T follicular helper cell (primary cell): ENCODE measurements at regions not wholly inside any gene's neighbourhood (a gene's known extent, or its start where the extent isn't known, plus 50 kb on each side); places are given as distances from the start of the nearest gene placed in this dataset.

Experiments used
- DNase-seq: peaks from one replicate; pipeline ENCODE4 v3.0.0-alpha.2; 2020; ENCODE audit warnings: low read depth

DNA sequence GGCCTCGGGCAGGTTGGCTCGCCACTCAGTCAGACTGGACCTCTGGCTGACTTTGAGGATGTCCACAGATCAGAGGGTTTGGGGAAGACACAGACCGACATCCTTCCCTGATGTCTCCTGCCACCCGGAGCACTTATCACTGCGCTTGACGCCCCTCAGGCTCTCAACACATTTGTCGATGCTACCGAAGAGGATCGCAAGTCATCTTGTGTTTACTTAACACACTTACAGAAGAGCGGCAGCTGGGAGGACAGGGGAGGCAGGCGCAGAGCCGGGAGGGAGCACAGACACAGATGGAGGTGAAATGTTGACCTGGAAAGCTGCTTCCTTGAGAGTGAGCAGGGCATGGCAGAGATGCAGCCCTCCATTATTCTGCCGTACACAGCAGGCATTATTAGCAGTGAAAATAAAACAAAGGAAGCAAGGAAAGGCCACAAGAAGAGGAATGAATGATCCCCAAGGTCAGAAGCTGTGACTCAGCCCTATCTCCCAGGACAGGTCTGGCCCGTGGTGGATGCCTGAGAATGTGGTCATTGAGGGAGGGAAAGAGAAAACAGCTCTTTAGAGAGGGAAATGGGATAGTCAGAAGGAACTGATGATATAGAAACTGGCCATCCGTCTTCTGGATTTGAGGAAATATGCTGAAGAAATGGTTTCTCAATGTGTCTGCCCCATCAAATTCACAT is 549.5 kb upstream of the ARGLU1 start:
- no peak for DNase-seq

DNA sequence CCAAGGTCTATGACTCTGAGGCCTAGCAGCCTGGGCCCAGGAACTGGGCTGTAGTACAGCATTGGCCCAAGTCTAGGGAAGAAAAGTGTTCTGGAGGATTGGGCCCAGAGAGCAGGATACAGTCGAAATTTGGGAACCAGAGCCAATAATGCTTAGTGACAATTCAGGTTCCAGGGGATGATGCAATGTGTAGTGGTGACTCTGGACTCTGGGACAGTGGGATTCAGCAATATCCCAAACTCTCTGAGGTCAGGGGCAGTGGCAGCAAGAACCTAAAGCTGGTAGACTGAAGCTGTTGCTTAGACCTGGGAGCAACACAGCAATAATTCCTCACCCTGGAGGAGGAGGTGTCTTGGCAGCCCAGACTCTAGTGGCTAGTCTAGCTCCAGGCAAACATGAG is 545.5 kb upstream of the ARGLU1 start:
- DNase-seq, result no peak

DNA sequence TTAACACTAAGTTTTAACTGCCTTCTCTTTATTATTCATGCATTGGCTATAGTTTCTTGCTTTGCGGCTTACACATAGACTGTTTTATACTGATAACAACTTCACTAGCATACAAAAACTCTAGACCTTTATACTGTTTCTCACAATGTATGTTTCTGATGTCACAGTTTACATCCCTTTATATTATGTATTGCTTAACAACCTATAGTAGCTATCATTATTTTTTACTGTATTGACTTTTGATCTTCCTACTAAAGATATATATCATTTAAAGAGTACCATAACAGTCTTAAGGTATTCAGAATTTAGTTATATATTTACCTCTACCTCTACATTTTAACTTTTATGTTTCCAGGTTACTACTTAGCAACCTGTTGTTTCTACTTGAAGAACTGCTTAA is 543.3 kb upstream of the ARGLU1 start:
- DNase-seq, result no peak

DNA sequence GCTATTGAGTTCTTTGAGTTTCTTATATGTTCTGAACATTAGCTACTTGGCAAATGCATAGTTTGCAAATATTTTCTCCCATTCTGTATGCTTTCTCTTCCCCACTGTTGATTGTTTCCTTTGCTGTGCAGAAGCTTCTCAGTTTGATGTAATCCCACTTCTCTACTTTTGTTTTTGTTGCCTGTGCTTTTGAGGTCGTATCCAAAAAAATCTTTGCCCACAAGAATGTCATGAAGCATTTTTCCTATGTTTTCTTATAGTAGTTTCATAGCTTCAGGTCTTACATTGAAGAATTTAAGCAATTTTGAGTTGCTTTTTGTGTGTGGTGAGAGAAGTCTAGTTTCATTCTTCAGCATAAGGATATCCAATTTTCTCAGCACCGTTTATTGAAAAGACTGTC is 536.7 kb upstream of the ARGLU1 start:
- no peak for DNase-seq

DNA sequence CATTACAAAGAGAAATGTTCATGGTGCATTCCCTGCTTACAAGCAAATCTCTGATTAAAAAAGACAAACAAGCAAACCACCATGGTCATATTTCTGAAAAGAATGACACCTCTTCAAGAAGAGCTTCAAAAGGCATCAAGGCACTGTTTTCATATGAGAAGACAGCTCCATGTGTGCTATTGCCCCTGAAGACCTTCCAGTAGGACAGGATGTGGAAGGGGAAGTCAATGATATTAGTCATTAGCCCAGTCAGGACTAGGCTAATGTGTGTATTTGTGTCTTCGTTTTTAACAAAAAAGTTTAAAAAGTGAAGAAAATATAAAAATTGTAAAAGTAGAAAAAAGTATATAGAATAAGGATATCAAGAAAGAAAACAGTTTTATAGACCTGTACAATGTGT is 534.7 kb upstream of the ARGLU1 start:
- DNase-seq, result no peak

DNA sequence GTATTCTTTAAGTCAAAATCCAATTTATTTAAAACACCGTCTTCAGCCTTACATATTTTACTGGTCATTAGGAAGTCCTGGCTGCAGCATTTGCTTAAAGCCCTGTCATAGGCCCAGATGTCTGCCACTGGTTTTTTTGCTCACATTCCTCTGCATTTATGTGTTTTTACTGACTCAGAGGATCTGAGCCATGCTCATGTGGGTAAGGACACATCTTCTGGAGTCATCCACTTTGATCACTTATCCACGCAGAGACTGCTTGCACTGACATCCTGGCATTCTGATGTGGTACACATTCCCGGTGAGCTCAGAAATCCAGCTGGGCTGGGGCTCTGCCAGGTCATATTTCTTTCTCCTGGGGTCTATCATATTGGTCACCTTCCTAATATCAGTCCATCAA is 531.7 kb upstream of the ARGLU1 start:
- DNase-seq, result no peak

DNA sequence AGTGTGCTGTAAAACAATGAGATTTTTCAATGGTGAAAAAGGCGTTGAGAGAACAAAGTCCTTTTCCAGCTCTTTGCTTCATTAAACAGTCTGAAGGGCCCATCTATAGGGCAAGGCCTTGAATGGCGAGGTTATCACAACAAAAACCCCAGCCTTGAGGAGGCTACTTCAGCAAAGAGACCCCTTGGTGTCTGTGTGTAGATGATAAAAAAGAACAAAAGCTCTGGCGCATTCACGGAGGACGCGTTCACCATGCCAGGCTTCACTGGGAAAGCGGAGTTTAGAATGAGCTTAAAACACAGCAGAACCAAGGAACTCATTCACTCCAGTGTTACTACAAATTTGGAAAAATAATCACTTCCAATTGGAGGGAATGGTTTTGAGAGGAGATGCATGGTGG is 530.0 kb upstream of the ARGLU1 start:
- no peak for DNase-seq

DNA sequence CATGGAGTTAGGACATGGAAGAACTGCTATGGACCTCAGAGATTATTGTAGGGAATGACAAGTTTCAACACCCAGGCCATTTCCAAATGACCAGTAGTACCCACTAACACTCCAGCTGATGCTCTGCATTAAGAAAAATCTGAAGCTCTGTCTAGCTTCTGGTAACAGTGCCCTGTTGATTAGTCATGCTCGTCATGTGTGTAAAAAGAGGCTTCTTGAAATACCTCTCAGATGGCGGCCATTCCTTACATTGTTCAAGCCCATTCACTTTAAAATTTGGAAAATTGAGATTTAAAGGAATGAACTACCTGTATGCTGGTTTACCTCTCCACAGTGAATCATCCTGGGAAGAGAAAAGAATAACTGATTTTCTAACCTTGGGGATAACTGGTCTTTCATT is 527.9 kb upstream of the ARGLU1 start:
- DNase-seq, result no peak

DNA sequence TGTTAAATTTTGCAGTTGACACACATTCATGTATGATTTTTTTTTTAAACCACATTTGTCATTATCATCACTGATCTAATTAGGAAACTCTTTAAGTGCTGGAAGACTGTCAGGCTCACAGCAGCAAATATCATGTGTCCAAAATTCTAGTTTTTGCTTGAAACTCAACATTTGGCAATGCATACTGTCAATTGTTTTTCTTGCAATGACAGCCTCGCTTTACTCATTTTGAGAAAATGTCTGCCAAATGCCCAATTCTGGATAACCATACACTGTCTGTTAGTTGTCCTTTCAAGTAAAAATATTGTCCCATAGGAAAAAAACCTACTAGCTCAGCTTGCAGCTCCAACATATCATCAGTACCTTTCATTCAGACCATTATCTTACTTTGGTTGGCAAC is 523.9 kb upstream of the ARGLU1 start:
- no peak for DNase-seq

DNA sequence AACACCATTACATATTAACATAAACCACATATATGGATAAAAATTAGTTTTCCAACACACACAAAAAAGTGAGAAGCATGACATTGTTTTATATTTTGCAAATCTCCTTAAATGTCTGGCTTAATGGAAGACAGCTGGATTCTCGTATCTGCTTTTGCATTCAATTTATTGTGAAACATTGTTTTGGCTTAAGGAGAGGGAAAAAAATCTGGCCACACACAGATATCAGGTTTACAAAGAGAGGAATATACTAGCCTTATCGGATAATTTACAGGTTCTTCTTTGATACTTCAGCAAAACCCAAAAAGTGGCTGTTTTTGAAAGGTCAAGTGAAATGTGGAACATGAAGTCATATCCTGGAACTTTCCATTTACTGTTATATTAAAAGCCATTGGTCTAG is 523.5 kb upstream of the ARGLU1 start:
- DNase-seq, result no peak

DNA sequence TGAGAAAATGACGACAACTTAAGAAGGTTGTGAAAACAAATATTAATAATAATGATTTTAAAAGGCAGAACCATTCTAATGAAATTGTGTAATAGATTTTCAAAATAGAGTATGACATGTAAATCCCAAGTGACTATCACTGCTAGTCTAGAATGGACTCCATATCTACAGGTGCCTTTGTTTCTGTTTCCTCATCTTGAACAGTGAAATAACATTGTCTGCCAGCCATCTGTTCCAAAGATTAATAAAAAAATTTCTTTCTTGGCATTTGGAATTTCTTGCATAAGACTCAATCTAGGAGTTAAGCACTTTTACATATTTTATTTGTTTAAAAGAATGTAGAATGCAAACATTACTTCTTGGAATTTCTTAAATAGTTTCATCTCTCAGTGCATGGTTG is 520.1 kb upstream of the ARGLU1 start:
- no peak for DNase-seq

DNA sequence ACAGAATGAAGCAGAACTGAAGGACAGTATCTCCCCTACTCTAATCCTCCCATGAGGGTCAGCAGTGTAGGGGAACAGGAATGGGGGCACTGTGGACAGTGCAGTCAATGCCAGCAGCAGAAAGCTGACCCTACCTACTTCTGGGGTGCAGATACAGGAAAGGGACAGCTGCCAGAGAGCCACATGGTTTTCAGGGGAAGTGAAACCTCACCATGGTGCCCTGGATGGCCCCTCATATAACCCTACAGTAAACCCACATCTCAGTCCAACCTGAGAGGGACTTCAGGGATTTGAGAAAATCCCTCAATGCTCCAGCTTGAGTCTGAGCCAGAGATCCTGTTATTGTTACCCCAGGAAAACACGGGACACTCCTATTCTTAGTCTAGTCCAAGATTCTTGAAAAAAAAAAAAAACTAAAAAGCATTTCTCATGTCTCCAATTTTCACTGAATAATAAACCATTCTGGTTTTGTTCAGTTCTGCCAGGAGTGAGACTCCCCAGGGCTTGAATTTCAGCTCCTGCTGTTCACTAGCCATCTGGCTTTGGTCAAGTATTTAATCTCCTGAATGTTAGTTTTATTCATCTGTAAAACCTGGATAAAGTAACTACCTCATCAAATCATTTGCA is 511.6 kb upstream of the ARGLU1 start:
- no peak for DNase-seq

DNA sequence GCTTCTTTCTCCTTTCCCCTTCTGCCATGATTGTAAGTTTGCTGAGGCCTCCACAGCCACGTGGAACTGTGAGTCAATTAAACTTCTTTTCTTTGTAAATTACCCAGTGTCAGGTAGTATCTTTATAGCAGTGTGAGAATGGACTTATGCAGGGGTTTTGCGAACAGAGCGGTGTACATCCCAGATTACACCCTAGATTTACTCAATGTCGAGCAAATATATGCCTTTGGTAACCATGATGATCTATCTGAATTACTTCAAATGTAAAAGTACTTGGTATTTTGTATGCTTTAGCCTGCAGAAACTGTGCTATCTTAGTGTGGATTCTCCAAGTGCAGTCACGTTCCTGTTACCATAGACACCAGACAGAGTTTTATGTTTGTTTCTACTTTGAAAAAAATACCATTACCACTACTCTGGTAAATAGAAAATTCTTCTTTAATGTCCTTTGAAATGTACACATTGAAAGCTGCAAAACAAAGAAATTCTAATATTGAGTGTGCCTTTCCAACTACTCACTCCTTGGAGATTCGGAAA is 510.4 kb upstream of the ARGLU1 start:
- no peak for DNase-seq

DNA sequence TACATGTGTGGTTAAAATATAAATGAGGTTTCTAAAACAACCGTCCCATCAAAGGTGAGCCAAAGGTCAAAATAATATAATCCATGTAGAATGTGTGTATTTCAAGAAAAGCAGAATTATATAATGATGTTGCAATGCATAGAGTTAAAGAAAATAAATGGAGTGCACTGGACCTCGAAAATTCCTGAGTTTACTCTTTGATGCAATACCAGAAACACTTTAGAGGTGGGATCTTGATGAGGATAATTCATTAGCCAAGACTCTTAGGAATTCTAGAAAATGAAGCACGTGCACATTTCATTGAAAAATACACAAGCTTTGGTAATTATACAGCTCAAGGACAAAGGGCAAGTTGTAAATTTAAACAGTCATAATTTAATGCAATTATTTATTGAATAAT is 508.9 kb upstream of the ARGLU1 start:
- DNase-seq, result no peak

DNA sequence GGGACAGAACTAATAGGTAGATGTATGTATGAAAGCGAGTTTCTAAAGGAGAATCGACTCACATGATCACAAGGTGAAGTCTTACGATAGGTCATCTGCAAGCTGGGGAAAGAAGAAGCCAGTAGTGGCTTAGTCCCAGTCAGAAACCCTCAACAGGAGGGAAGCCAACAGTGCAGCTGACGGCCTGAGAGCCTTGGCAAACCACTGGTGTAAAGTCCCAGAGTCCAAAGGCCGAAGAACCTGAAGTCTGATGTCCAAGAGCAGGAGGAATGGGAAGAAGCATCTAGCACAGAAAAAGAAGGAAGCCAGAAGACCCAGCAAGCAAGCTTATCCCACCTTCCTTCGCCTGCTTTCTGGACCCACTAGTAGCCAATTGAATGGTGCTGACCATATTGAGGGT is 507.6 kb upstream of the ARGLU1 start:
- DNase-seq, result no peak

DNA sequence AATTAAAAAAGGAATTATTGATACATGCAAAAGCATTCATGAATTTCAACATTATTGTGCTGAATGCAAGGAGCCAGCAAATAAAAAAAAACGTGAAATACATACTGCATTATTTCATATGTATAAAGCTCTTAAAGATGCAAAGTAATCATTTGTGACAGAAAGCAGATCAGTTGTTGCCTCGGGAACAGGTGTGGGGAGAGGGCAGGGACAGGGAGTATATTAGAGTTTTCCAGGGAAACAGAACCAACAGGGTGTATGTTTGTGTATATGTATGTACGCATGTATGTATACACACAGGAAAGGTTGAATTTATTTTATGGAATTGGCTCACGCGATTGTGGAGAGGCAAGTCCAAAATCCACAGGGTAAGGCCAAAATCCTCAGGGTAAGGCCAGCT is 502.9 kb upstream of the ARGLU1 start:
- DNase-seq, result no peak

DNA sequence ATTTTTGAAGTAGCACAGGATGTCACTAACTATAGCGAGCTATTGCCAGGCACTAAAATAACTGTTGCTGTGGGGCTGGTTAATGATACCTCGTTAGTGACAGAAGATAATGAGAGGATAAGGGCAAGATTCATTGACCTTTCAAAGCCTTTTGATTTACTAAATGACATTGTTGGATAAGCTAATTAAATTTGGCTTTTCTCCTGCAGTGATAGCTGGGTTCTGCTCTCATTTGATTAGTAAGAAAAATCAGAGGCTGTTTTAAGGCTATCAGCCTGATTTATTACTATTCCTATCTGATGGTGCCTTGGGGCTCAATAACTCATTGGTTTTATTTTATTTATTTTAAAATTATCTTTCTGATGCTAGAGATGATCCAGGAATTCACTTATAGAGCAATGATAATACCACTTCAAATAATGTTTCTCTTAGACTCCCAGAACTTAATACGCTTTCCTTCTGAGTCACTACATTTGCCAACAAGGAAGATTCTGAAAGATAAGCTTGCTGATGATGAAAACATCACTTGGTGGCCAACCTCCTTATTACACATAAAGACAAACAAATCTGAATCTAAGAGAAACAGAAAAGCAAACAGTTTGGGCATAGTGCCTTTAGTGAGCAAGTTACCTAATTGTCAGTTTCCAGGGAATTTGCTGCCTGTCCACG is 501.3 kb upstream of the ARGLU1 start:
- DNase-seq, result no peak

DNA sequence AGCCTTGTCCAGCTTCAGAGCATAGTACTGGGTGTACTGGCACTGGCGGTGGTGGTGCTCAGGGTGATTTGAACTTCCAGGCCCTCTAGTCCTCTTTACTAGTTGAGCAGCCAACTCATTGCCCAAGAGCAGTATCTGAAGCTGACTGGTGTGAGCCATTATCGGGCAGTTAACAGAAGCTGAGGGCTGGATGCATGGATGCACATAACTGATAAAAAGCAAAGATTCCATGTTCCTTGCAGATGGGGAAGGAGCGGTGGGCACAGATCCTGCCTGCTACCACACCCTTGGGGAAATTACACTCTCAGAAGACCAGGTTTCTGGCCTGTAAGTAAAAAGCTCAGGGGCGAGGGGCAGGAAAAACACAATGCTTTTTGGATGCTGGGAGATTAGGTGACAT is 499.4 kb upstream of the ARGLU1 start:
- no peak for DNase-seq

DNA sequence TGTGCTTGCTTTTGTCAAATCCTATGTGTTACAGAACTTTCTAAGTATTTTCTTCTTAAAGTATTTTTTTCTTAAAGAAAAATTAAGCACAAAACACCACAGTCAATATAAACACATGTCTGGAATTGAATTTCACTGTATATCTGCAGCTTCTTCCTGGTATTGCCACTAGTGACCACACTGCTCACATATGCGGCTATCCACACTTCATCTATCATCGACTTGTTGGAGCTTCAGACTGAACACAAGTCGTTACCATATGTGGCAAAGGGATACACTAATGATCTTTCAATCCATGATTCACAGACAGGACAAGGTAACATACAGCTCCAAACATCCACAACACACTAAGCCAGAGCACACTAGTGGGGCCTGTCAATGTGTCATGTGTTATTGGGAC is 498.4 kb upstream of the ARGLU1 start:
- no peak for DNase-seq

DNA sequence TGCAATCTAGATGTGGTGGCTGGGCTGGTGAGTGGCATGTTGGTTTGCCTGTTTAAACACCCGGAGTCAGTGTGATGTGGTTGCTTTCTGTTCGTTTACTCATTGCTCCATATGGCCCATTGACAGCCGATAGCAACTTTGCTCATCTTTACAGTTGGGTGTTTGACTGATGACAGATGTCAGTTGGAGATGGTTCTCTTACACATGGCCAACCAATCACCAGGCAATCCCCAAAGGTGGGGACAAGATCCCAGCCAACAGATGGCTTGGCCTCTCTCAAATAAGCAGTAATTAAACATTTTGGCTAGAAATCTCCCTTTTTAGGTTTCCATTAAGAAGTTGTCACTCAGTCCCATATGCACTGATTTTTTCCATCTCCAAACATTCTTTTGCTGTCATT is 497.1 kb upstream of the ARGLU1 start:
- DNase-seq, result no peak

DNA sequence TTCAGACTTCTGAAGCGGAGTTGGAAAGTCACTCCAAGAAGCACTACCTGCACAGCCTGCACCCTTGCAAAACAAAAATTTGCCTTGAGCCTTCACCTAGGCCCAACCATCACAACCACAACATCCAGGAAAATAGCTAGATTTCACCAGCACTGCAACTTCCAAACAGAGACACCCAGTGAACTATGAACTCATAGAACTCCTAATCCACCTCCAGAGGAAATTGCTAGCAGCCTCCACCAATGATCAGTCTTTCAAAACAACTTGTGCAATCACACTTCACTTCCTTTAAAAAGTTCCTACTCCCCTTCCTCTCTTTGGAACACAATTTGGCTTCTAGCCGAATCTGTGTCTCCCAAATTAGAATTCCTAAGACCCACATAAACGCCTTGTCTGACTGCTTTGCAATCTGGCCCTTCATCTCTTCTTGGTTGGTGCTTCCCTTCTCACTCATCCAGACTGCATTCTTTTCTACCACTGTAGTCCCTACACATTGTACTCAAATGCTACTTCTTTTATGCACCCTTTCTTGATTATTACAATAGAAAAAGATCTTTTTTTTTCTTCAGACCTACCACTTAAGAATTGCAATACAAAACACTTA is 489.2 kb upstream of the ARGLU1 start:
- no peak for DNase-seq

DNA sequence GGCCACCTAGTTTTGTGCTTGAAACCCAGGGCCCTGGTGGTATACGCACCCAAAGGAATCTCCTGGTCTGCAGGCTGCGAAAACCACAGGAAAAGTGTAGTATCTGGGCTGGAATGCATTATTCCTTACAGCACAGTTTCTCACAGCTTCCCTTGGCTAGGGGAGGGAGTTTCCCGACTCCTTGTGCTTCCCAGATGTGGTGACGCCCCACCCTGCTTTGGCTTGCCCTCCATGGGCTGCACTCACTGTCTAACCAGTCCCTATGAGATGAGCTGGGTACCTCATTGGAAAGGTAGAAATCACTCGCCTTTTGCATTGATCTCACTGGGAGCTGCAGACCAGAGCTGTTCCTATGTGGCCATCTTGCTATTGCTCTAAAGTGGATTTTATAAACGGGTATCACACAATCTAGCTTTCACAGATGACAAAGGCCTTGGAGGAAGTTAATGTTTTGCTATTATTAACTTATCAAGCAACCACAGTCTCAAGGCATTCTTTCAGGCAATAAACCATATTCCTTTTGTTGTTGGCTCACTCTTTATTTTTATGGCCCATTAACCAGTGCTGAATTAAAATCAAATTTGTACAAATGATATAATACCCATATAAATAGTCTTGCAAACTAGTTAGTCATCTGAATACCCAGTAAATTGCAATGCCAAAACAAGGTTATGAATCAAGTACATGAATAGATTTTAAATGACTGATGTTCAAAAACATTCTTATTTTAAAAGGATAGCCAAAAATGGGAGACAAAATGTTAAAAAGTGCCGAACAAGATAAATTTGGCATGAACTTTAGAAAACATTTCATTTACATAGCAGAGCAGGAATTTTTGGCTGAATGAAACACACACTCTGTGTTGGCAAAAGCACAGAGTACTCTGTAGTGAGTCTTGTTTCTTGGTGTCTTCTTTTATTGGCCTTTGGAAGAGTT is 475.4 kb upstream of the ARGLU1 start:
- no peak for DNase-seq
